RKO (cell line): ENCODE measurements at regions not wholly inside any gene's neighbourhood (a gene's known extent, or its start where the extent isn't known, plus 50 kb on each side); places are given as distances from the start of the nearest gene placed in this dataset.

Source experiments
- DNase-seq: peaks from one replicate; pipeline ENCODE4 v3.0.0-alpha.2; 2016; ENCODE audit warnings: low spot score

DNA sequence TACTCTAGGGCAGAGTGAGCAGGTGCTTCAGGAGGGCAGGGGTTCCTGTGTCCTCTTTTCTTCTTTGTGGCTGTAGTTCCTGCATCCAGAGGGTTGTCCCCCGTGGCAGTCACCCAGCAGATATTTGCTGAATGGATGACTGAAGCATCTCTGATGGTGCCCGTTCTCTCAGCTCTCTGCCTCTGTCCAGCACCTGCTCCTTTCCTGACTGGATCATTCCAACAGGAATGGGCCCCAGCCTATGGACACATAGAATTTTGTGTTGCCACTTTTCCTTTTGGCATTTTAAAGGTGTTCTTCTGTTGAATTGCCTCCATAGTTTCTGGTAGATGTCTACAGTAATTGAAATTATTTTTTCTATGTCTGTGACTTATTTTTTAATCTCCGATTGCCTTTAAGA, 372.5 kb upstream of the C1orf174 start:
- no peak for DNase-seq

DNA sequence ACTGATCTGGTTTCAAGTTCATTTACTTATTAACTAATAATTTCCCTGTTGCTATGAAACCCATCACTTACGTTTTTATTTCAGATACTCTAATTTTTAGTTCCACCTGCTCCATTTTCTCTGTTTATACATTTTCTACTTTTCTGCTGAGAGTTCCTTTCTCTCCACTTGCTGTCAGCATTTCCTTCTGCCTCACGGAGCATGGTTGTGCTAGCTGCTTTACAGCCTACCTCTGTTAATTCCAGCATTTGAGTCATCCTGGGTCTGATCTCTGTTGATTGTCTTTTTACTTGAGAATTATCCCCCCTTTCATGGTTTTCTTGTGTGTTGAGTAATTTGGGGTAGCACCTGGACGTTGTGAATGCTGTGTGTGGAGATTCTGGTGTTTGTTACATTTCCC, 373.2 kb upstream of the C1orf174 start:
- DNase-seq = no peak

DNA sequence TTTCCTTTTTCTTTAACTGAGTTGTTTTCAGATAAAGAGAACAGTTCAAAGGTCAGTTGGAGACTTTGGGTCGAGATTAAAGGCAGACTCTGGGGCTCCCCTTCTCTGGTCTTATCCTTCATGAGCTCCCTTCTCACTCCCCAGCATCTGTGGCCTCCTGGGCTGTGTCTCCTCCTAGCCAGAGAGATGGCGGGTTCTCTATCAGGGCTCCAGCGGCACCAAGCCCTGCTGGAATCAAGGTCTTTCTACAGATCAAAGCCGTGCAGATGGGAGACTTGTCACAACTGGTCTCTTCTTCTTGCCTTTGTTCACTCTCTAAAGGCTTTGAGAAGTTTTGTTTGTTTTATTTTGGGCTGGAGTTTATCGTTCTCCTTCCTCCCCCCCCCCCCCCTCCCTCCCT, 373.7 kb upstream of the C1orf174 start:
- no peak for DNase-seq

DNA sequence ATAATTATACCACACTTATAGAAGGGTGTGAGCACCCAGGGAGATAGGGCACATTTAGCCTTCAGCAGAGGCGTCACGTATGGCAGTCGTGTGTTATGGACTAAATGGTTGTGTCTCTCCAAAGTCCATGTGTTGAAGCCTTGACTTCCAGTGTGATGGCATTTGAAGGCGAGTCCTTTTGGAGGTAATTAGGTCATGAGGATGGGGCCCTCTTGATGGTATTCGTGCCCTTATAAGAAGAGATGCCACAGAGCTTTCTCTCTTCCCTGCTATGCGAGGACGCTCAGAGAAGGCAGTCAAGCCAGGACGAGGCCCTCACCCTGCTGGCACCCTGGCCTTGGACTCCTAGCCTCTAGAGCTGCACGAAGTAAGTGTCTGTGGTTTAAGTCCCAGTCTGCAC, 375.0 kb upstream of the C1orf174 start:
- no peak for DNase-seq

DNA sequence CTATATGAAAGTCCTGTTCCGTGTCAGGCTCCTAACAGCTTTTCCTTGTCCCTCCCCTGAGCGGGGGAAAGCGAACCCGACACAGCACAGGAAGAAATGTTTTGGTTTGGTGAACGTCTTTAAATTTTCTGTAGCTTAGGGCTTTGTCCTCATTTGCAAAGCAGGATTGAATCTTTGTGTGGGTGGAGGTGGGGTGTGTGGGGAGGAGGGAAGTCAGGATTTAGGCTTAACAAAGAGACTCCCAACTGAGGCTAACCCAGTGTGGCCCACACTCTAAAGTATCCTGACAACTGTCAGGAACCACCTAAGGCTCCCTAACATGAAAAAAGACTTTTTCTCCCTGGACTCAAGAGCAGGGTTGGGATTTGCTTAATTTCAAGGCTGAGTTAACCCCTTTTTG, 376.2 kb upstream of the C1orf174 start:
- DNase-seq = no peak

DNA sequence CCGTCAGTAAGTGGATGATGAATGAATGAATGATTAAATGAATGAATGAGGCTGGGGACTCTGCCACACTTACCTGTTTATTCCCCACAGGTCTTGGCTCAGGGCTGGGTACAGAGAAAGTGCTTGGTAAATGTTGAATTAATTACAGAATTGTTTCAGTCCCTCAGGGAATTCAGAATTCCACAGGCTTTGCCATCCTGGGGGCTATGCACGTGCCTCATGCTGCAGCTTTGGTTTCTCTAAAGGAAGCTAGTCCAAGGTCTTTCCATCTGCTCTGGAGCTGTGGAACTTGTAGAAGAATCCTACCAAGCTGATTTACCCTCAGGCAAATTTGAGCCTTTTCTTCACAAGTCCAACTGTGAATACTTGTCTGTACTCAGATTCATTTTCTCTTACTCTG, 376.8 kb upstream of the AJAP1 start:
- no peak for DNase-seq

DNA sequence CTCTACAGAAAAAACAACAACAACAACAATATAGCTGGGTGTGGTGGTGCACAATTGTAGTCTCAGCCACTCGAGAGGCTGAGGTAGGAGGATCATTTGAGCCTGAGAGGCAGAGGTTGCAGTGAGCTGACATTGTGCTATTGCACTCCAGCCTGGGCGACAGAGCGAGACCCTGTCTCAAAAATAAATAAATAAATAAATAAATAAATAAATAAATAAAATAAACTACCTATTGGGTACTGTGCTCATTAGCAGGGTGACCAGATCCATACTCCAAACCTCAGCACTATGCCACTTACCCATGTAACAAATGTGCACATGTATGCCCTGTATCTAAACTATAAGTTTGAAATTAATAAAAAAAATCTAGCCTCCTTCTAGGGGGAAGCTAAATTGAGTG, 369.4 kb upstream of the AJAP1 start:
- DNase-seq = no peak

DNA sequence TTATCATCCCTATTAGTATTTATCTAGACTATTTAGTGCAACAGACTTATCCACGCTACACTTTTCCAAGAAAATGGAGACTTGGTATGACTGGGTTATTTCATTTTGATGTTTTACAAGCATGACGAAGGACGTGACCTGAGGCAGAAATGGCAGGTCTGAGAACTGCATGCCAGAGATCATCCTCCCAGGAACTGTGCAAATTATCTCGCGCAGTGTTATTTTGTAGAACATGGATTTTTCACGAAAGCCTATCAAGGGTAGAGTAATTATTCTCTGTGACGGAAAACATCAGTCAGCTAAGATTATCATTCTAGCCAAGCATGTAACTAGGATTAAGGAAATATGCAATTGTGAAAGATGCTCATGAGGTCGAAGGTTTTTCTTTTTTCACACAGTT, 361.5 kb upstream of the AJAP1 start:
- DNase-seq = no peak

DNA sequence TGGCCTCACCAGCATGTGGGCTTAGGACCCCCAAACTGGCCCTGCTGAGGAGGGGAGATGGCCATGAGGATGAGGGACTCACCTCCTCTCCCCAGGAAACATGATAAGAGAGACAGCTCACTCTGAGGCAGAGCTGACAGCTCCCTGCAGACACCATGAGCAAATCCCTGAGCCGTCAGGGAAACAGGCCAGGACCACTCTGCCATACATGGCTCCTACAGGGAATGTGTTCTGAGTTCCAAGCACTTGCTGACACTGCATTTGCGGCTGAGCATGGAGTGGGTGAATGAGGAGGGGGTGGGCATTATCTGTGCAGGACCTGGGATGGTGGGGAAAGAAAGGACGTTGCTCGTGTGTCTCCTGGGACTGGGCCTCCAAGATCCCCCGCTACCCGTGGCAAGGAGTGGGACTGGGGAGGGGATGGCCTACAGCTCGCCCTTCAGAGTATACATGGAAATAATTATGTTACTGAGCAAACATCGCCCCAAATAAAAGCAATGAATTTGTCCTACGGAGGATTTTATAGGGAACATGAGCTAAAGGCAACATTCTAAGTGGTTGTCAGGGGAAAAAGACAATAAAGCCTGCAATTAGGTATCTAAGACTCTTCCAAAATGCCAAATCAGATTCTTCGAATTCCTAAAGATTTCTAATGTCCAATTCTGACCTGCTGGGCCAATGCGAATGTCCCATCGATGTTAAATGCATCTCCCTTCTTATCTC, 355.9 kb upstream of the AJAP1 start:
- DNase-seq = no peak

DNA sequence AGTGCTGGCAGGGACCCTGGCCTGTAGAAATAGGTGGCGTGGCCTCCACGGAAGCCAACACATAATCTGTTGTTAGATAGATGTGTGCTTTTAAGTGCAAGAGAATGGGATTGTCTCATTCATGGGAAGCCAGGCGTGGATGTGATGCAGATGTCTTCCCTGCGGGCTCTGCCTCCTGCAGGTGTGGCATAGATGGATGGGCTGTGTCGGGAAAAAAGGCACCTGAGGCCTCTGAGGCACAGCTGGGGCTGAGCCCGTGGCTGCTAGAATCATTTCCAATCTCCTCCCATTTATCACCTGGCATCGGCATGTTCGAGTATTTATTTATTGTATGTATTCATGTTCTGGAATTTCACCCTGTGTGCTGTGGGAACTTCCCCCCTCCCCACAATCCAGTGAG, 353.4 kb upstream of the AJAP1 start:
- DNase-seq = no peak

DNA sequence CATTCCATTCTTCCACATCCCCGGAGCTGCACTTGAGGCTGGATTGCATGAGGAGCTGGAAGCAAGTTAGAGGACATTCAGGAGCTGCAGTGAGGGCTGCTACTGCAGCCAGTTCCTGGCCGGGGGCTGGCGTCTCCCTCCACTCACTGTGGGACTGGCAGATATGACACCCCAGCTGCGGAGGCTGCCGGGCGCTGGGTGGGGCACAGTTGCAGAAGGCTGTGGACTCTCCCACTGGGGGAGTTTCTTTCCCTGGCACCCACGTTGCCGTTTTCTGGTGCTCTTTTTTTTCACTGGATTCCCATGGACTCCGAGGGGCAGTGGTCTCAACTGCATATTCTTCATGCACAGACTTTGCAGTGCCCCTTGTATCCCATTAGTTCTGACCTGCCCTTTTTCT, 351.1 kb upstream of the AJAP1 start:
- DNase-seq = no peak

DNA sequence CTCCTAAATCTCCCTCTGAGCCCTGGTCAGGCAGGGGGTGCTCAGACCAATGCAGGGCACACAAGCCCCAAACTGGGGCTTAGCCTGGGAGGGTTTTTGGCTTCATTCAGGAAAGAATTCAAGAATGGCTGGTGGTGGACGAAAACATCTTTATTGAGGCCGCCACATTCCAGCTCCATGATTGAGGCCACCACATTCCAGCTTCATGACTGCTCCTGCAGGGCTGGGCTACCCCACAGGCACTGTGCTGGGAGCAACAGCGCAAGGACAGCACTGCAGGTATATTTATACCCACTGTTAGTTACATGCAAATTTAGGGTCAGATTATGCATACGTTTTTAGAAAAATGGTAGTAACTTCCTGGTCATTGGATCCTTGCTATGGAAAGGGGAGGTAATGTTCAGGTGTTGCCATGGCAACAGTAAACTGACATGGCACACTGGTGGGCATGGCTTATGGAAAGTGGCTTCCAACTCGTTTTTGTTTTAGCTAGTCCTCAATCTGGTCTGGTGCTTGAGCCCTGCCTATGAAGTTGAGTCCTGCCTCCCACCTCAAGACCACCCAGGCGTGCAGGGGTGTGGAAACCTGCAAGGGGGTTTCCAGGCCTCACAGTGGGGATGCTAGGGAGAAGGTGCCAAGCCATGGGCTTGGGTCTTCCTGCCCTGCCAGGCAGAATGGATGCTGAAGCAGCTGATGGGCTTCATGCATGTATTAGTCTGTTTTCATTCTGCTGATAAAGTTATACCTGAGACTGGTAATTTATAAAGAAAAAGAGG, 348.7 kb upstream of the AJAP1 start:
- DNase-seq = no peak

DNA sequence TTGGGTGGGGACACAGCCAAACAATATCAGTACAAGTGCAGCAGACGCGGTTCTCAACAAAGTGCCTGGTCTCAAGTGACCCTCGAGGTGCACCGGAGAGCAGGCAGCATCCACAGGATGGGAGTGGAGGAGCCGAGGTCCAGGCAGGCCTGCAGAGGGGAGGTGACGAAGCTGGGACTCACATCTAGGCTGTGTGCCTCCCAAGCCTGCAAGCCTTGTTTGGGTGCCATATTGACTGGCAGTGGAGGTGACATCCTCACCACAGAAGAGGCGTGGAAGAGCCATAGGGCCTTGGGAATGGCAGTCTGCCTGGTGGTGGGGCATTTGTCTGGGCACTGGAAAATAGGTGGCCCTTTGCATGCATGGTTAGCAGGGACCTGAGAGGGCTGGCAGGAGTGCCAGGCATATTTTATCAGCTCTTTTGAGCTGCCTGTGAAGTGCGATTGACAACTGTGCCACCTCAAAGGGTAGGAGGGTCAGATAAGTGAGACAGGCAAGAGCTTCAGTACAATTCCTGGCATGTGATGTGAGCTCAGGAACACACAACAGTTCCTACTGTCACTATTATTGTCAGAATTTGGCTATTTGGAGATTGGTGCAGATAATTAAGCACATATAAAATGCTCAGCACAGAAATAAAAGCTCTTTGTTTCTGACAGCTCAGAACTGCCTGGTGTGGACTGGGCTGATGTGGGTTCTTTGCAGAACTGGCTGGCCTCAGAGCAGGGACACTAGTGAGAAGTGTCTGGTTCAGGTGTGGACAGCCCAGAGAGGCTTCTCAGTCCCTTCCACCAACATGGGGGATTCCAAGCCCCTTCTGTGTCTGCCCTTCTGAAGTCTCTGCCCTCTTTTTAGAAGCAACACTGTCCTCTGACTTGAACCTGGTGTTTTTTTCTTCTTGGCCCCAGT, 347.6 kb upstream of the AJAP1 start:
- DNase-seq = no peak

DNA sequence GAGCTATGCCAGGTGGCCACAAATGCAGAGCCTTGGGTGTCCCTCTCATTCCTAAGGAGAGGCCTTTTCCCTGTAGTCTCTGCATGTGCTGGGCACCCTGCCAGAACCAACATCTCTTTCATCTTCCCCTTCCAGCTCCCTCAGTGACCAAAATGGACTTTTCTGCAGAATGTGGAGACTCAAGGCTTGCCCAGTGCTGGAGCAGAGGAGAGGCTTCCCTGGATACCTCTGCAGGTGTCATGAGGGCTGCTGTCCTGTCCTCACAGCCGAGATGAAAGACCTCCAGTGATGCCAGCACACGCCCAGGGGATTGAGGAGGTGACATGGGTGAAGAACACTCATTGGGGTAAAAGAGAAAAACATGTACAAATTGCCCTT, 347.0 kb upstream of the AJAP1 start:
- no peak for DNase-seq

DNA sequence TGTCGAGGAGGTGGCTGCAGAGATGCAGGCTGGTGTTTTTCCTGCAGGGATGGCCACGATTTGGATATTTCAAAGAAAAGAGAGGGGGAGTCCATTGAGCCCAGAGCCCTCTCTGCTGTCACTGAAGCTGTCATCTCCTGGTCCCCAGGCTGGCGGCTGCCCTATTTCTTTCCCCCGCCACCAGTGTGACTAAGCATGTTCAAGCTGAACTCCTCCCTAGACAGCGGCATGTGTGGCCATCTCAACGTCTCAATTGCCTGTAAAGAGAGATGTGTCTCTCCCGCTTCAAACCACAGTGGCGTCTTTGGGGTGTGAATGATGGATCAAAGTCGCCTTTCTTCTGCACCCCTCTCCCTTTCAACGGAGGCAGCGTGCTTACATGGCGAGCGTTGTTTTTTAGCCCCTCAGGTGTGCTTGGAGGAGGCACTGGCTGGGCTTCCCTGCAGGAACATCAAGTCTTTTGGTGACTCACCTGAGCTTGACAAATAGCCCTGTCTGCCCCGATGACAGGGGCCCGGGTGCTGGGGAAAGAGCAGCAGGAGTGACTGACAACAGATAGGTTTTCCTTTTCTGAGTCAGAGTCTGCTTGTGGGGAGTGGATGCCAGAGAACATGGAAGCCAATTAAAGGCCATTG, 346.4 kb upstream of the AJAP1 start:
- no peak for DNase-seq

DNA sequence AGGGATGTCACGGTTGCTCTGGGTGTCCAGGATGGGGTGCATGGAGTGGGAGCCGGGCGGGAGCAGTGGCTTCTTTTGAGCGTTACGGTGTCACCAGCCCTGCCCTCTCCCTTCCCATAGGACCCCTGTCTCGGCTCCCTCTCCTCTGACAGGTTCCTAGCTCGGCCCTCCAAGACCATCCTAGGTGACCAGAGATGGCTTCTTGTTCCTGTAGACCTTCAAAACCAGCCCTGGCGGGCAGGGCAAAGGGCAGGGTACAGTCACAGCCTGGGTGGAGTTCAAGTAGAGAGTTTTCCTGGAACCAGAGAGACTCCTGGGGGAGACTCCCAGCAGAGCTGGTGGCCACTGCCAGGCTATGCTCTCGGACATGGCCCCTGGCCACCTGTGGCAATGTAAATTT, 345.6 kb upstream of the AJAP1 start:
- DNase-seq = no peak

DNA sequence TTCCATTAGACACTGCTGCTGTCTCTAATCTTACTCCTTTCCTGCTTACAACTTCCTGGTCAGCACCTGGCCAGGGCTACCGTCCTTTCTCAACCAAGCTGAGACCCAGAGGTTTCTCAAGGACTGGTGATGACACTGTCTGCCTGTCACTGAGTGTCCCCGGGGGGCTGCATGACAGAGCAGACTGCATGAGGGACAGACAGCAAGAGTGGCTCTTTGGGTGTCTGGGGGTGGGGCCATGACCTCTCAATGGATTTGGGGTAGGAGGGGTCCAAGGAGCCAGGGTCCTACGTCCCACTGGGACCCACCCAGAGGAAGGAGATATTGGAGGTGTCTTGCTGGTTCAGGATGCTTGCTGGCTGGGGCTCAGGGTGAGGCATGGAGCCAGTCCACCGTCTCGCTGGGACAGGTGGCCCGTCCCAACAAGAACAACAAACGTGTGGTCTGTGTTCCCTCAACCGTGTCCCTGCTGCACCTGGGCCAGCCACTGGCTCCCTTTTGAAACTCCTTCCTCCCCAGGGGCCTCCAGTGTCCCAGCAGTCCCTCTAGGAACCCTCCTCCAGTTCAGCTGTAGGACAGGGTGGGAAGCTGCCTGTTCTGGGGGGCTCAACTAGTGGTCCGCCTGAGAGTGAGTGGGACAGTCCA, 344.6 kb upstream of the AJAP1 start:
- no peak for DNase-seq

DNA sequence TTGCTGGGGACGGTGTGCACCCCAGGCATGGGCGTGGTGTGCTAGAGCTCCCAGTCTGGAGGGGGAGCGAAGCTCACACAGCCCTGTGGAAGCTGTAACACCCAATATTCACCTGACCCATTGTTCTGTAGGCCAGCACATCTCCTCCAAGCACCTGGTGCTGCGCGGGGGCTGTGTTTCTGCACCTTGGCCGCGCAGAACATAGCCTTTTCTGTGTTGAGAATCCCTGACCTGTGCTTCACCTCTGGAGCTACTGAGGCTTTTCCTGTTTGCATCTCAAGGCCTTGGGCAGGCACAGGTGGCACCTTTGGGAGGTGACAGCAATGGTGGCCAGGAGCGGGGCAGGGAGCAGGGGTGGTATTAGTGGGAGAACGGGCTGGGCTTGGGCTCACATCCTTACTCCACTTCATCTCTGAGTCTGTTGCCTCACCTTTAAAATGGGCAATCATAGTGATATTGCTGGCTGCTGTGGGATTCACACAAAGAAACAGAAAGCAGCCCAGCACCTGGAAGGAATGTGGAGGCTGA, 343.9 kb upstream of the AJAP1 start:
- DNase-seq = no peak

DNA sequence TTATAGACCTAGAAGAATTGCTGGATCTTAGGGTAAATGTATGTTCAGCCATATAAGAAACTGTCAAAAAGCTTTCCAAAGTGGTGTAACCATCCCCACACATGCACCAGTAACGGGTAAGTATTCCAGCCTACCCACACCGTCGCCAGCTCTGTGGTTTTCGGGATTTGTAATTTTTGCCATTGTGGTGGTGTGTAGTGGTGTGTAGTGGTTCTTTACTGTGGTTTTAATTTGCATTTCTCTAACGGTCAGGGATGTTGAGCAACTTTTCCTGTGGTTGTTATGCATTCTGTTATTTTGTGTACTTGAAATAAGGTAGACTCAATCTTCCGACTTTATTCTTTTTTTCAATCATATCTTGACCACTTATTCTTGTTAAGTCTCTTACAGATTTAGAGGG, 342.4 kb upstream of the AJAP1 start:
- no peak for DNase-seq

DNA sequence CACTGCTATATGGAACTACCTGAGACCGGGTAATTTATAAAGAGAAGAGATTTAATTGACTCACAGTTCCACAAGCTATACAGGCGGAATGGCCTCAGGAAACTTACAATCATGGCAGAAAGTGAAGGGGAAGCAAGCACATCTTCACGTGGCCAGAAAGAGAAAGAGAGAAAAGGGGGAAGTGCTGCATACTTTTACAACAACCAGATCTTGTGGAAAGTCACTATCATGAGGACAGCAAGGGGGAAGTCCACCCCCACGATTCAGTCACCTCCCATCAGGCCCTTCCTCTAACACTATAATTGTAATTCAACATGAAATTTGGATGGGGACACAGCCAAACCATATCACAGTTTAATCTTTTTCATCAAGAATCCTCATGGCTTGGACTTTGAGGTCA, 339.2 kb upstream of the AJAP1 start:
- no peak for DNase-seq

DNA sequence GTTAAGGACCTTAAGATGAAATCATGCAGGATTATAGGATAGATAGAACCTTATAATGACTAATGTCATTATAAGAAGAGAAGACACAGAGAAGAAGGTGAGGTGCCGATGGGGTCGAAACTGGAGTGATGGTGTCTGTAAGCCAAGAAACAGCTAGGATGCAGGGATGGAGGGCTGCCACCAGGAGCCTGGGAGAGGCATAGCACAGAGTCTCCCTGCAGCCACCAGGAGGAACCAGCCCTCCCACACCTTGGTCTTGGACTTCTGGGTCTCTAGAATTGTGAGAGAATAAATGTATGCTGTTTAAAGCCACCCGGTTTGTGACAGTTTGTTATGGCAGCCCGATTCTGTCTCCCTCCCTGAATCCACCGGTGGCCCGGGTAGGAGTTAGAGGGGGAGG, 337.2 kb upstream of the AJAP1 start:
- no peak for DNase-seq

DNA sequence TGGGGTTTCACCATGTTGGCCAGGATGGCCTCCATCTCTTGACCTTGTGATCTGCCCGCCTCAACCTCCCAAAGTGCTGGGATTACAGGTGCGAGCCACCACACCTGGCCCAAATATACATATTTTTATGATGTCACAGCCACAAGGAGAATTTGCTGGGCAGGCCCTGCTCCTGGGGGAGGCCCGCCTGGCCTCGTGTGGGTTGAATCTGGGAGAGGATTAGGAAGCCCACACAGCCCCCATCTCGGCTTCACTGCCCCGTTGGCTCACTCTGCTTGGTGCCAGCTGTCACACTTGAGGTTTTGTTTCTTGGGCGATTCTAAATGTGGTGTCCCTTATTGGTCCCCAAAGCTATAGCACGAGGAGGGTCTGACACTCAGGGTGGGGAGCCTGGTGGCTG, 335.7 kb upstream of the AJAP1 start:
- DNase-seq = no peak
